ENCODE measurements at regions not wholly inside any gene's neighbourhood (a gene's known extent, or its start where the extent isn't known, plus 50 kb on each side); places are given as distances from the start of the nearest gene placed in this dataset.
"Not testable (repeated sequence)": the region's sequence is repeated elsewhere in the genome, so short reads cannot be mapped to it uniquely, and the experiment has no call there.

GRCh38 chr7:110548372-110548771, 542.6 kb upstream of the LRRN3 start:
- no peak for DNase-seq (ENCODE audit: low spot score in 2 of 2)
- TF ChIP-seq POLR2A (IDR thresholded peaks at IDR 0.05) (no peak), CTCF (IDR thresholded peaks at IDR 0.05) (no peak)
- H3K4me3 ChIP-seq (ENCODE audit: low read depth, poor library complexity, severe bottlenecking), result no peak overlapping the region
- intact Hi-C loops (cut with DNase I; ENCODE audit: low total_unique reads), result no loop called here

DNA sequence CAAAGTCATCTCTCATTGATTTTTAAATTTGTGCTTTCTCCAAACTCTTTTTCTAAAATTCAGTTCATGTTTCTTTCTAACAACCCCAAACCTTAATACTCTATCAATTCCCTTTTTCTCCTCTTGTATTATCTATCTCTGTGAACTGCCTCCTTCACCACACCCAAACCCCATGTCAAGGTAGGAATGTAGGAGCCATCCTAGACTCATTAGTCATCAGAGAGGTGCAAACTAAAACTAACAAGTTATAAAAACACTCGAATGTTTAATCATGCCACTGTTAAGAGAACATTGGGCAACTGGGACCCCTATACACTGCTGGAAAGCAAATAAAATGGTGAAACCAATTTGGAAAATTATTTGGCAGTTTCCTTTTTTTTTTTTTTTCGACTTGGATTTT, 533.8 kb upstream of the LRRN3 start:
- TF ChIP-seq POLR2A (IDR thresholded peaks at IDR 0.05), result no peak
- no peak for TF ChIP-seq CTCF (IDR thresholded peaks at IDR 0.05)
- no peak for DNase-seq (ENCODE audit: low spot score in 2 of 2)
- intact Hi-C loops (cut with DNase I; ENCODE audit: low total_unique reads), result no loop called here
- 75 to 91% methylated on average over 2 of the region's 2 CpGs for WGBS, 2 donors
- H3K4me3 ChIP-seq (ENCODE audit: low read depth, poor library complexity, severe bottlenecking), result no peak overlapping the region

GRCh38 chr7:110563286-110563685, 527.6 kb upstream of the LRRN3 start:
- DNase-seq (ENCODE audit: low spot score in 2 of 2); intact Hi-C loops (cut with DNase I; ENCODE audit: low total_unique reads); H3K4me3 ChIP-seq (ENCODE audit: low read depth, poor library complexity, severe bottlenecking): not testable (repeated sequence)
- 93 to 95% methylated on average over 15 to 17 of the region's 18 CpGs for WGBS, 2 donors

DNA sequence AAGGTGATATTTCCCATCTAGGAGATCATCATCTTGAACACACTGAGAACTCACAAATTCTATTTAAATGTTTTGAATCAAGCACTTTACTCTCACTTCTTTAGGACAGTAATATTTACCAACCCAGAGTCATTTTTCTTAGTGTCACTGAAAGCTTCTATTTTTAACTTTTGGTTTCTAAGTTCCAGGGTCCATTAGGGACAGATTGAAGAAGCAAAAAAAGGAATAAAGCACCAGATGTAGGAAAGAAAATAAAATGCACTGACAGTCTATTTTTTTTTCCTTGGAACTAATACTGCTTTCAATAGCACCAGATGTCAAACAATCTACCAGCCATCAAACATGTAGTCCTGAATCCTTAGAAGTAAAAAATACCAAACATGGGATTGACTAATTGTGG, 526.7 kb upstream of the LRRN3 start:
- no peak overlapping the region for H3K4me3 ChIP-seq (ENCODE audit: low read depth, poor library complexity, severe bottlenecking)
- intact Hi-C loops (cut with DNase I; ENCODE audit: low total_unique reads), result no loop called here
- no peak for TF ChIP-seq CTCF (IDR thresholded peaks at IDR 0.05)
- DNase-seq (ENCODE audit: low spot score in 2 of 2), result no peak

GRCh38 chr7:110568388-110568787, 522.5 kb upstream of the LRRN3 start:
- TF ChIP-seq CTCF (IDR thresholded peaks at IDR 0.05), result no peak
- TF ChIP-seq POLR2A (IDR thresholded peaks at IDR 0.05), result no peak
- WGBS, 2 donors, result 71 to 86% methylated on average over 3 of the region's 3 CpGs

GRCh38 chr7:110568932-110569331, 522.0 kb upstream of the LRRN3 start:
- no peak for DNase-seq (ENCODE audit: low spot score in 2 of 2)
- intact Hi-C loops (cut with DNase I; ENCODE audit: low total_unique reads), result no loop called here
- TF ChIP-seq POLR2A (IDR thresholded peaks at IDR 0.05) (no peak), CTCF (IDR thresholded peaks at IDR 0.05) (no peak)
- no peak overlapping the region for H3K4me3 ChIP-seq (ENCODE audit: low read depth, poor library complexity, severe bottlenecking)
- whole genome bisulfite sequencing, 2 donors, result 70 to 77% methylated on average over 6 of the region's 6 CpGs

More at GRCh38 chr7:110568388-110568787, 522.5 kb upstream of the LRRN3 start:
- H3K4me3 ChIP-seq (ENCODE audit: low read depth, poor library complexity, severe bottlenecking), result no peak overlapping the region
- intact Hi-C loops (cut with DNase I; ENCODE audit: low total_unique reads), result no loop called here
- no peak for DNase-seq (ENCODE audit: low spot score in 2 of 2)

Data from lower leg skin (tissue), 4 donors.